ENCODE measurements at regions not wholly inside any gene's neighbourhood (a gene's known extent, or its start where the extent isn't known, plus 50 kb on each side); places are given as distances from the start of the nearest gene placed in this dataset.

- H3K27ac ChIP-seq (ENCODE audit: low read depth) = no peak overlapping the region
- Mint-ChIP-seq H3K4me1 (no peaks in the 10 kb centered on the region), H3K9me3 (no peaks in the 10 kb centered on the region), H3K36me3 (ENCODE audit: low read depth) (no peaks in the 10 kb centered on the region), H3K4me3 (no peak overlapping the region), H3K27me3 (ENCODE audit: insufficient read depth, low read depth, poor library complexity) (no peaks in the 10 kb centered on the region), H3K27ac (no peak overlapping the region)
- H3K4me1 ChIP-seq (ENCODE audit: insufficient read depth) = no peaks in the 10 kb centered on the region
- TF ChIP-seq ETS1 (IDR thresholded peaks at IDR 0.05) (no peak), NANOG (IDR thresholded peaks at IDR 0.05; ENCODE audit: borderline replicate concordance) (no peak)
- no peaks in the 10 kb centered on the region for H3K36me3 ChIP-seq (ENCODE audit: insufficient read depth)
- ATAC-seq (no peak), DNase-seq (ENCODE audit: low spot score) (no peak)
- no peaks in the 10 kb centered on the region for H3F3A ChIP-seq (replicated peaks; ENCODE audit: low read depth)
- no peaks in the 10 kb centered on the region for H3K27me3 ChIP-seq (ENCODE audit: insufficient read depth)
- no peaks in the 10 kb centered on the region for H3K79me2 ChIP-seq (replicated peaks; ENCODE audit: insufficient read depth)
- H2AFZ ChIP-seq = no peak overlapping the region
- H3K4me3 ChIP-seq = no peak overlapping the region
- H3K4me2 ChIP-seq = no peak overlapping the region
- no peaks in the 10 kb centered on the region for H3K9me2 ChIP-seq (ENCODE audit: insufficient read depth)
- H4K20me1 ChIP-seq (replicated peaks; ENCODE audit: insufficient read depth) = no peaks in the 10 kb centered on the region
These were observed 2299.5 kb downstream of the PCDH9 start for GRCh38 chr13:64930636-64931035.

GRCh38 chr13:64928696-64929499, 2301.2 kb downstream of the PCDH9 start:
- peaks cover 3% of the 10 kb centered on the region for H3K27me3 Mint-ChIP-seq (ENCODE audit: insufficient read depth, low read depth, poor library complexity)
- Histone ChIP-seq H3K79me2 (replicated peaks; ENCODE audit: insufficient read depth) (no peaks in the 10 kb centered on the region), H4K20me1 (replicated peaks; ENCODE audit: insufficient read depth) (no peaks in the 10 kb centered on the region), H3F3A (replicated peaks; ENCODE audit: low read depth) (no peaks in the 10 kb centered on the region), H3K4me2 (no peak overlapping the region), H3K27me3 (ENCODE audit: insufficient read depth) (no peaks in the 10 kb centered on the region), H3K27ac (ENCODE audit: low read depth) (no peak overlapping the region), H2AFZ (no peak overlapping the region), H3K36me3 (ENCODE audit: insufficient read depth) (no peaks in the 10 kb centered on the region), H3K4me1 (ENCODE audit: insufficient read depth) (no peaks in the 10 kb centered on the region), H3K9me2 (ENCODE audit: insufficient read depth) (no peaks in the 10 kb centered on the region), H3K4me3 (no peak overlapping the region)
- H3K4me1 Mint-ChIP-seq = no peaks in the 10 kb centered on the region
- ATAC-seq (no peak), DNase-seq (ENCODE audit: low spot score) (no peak)
- H3K36me3 Mint-ChIP-seq (ENCODE audit: low read depth) = no peaks in the 10 kb centered on the region
- no peak overlapping the region for H3K27ac Mint-ChIP-seq
- H3K9me3 Mint-ChIP-seq = no peaks in the 10 kb centered on the region
- H3K4me3 Mint-ChIP-seq = no peak overlapping the region
- no peak for TF ChIP-seq STAT1 (IDR thresholded peaks at IDR 0.05; ENCODE audit: unreplicated experiment)
- TF ChIP-seq EZH2phosphoT487 (IDR thresholded peaks at IDR 0.05; ENCODE audit: unreplicated experiment) = no peak
- TF ChIP-seq CREB1 (CRISPR knock-in tag; IDR thresholded peaks at IDR 0.05; ENCODE audit: low read depth) = no peak
- no peak for TF ChIP-seq NANOG (IDR thresholded peaks at IDR 0.05; ENCODE audit: borderline replicate concordance)
- no peak for TF ChIP-seq EZH2 (IDR thresholded peaks at IDR 0.05; ENCODE audit: low read depth, unreplicated experiment)
- TF ChIP-seq ZNF114 (CRISPR knock-in tag; IDR thresholded peaks at IDR 0.05) = no peak
- TF ChIP-seq, protein P1, sequence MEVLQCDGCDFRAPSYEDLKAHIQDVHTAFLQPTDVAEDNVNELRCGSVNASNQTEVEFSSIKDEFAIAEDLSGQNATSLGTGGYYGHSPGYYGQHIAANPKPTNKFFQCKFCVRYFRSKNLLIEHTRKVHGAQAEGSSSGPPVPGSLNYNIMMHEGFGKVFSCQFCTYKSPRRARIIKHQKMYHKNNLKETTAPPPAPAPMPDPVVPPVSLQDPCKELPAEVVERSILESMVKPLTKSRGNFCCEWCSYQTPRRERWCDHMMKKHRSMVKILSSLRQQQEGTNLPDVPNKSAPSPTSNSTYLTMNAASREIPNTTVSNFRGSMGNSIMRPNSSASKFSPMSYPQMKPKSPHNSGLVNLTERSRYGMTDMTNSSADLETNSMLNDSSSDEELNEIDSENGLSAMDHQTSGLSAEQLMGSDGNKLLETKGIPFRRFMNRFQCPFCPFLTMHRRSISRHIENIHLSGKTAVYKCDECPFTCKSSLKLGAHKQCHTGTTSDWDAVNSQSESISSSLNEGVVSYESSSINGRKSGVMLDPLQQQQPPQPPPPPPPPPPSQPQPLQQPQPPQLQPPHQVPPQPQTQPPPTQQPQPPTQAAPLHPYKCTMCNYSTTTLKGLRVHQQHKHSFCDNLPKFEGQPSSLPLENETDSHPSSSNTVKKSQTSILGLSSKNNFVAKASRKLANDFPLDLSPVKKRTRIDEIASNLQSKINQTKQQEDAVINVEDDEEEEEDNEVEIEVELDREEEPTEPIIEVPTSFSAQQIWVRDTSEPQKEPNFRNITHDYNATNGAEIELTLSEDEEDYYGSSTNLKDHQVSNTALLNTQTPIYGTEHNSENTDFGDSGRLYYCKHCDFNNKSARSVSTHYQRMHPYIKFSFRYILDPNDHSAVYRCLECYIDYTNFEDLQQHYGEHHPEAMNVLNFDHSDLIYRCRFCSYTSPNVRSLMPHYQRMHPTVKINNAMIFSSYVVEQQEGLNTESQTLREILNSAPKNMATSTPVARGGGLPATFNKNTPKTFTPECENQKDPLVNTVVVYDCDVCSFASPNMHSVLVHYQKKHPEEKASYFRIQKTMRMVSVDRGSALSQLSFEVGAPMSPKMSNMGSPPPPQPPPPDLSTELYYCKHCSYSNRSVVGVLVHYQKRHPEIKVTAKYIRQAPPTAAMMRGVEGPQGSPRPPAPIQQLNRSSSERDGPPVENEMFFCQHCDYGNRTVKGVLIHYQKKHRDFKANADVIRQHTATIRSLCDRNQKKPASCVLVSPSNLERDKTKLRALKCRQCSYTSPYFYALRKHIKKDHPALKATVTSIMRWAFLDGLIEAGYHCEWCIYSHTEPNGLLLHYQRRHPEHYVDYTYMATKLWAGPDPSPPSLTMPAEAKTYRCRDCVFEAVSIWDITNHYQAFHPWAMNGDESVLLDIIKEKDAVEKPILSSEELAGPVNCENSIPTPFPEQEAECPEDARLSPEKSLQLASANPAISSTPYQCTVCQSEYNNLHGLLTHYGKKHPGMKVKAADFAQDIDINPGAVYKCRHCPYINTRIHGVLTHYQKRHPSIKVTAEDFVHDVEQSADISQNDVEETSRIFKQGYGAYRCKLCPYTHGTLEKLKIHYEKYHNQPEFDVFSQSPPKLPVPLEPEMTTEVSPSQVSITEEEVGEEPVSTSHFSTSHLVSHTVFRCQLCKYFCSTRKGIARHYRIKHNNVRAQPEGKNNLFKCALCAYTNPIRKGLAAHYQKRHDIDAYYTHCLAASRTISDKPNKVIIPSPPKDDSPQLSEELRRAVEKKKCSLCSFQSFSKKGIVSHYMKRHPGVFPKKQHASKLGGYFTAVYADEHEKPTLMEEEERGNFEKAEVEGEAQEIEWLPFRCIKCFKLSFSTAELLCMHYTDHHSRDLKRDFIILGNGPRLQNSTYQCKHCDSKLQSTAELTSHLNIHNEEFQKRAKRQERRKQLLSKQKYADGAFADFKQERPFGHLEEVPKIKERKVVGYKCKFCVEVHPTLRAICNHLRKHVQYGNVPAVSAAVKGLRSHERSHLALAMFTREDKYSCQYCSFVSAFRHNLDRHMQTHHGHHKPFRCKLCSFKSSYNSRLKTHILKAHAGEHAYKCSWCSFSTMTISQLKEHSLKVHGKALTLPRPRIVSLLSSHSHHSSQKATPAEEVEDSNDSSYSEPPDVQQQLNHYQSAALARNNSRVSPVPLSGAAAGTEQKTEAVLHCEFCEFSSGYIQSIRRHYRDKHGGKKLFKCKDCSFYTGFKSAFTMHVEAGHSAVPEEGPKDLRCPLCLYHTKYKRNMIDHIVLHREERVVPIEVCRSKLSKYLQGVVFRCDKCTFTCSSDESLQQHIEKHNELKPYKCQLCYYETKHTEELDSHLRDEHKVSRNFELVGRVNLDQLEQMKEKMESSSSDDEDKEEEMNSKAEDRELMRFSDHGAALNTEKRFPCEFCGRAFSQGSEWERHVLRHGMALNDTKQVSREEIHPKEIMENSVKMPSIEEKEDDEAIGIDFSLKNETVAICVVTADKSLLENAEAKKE (CRISPR knock-in tag; IDR thresholded peaks at IDR 0.05) = no peak
- TF ChIP-seq POLR2AphosphoS5 (IDR thresholded peaks at IDR 0.05; ENCODE audit: low read depth) = no peak
- no peak for TF ChIP-seq JUNB (IDR thresholded peaks at IDR 0.05; ENCODE audit: unreplicated experiment)
- TF ChIP-seq ETS1 (IDR thresholded peaks at IDR 0.05) = no peak

Measured in GM23338 (cell line).